Neuronal stem cell (in vitro differentiated cells): ENCODE measurements at regions not wholly inside any gene's neighbourhood (a gene's known extent, or its start where the extent isn't known, plus 50 kb on each side); places are given as distances from the start of the nearest gene placed in this dataset.
"Not testable (repeated sequence)": the region's sequence is repeated elsewhere in the genome, so short reads cannot be mapped to it uniquely, and the experiment has no call there.

ENCODE experiments used
- DNase-seq: peaks from one replicate; pipeline ENCODE4 v3.0.0-alpha.2; 2013; ENCODE audit warnings: low spot score
- H2AFZ ChIP-seq: one replicate; pipeline ENCODE4 v1.6.1; 2013; ENCODE audit warnings: mild to moderate bottlenecking, low read length, inconsistent platforms
- H2AK5ac ChIP-seq: 2 replicates; pipeline ENCODE4 v1.6.1; 2013; ENCODE audit warnings: low read depth, mild to moderate bottlenecking, inconsistent platforms, low read length, moderate library complexity, mixed read lengths
- H2BK120ac ChIP-seq: 2 replicates; pipeline ENCODE4 v1.6.1; 2013; ENCODE audit warnings: low read depth, mild to moderate bottlenecking, inconsistent platforms, low read length, moderate library complexity, mixed read lengths
- H2BK12ac ChIP-seq: one replicate; pipeline ENCODE4 v1.6.1; 2013; ENCODE audit warnings: low read length, inconsistent platforms
- H2BK15ac ChIP-seq: 2 replicates; pipeline ENCODE4 v1.6.1; 2013; ENCODE audit warnings: mild to moderate bottlenecking, low read length, inconsistent platforms, mixed read lengths
- H2BK5ac ChIP-seq: one replicate; pipeline ENCODE4 v1.6.1; 2013; ENCODE audit warnings: inconsistent platforms, mild to moderate bottlenecking, low read length, moderate library complexity
- H3K14ac ChIP-seq: one replicate; pipeline ENCODE4 v1.6.1; 2013; ENCODE audit warnings: low read length, inconsistent platforms
- H3K18ac ChIP-seq: 2 replicates; pipeline ENCODE4 v1.6.1; 2013; ENCODE audit warnings: low read length, inconsistent platforms
- H3K23ac ChIP-seq: 2 replicates; pipeline ENCODE4 v1.6.1; 2013; ENCODE audit warnings: low read depth, mild to moderate bottlenecking, mixed read lengths, low read length, inconsistent platforms; ENCODE audit not compliant: poor library complexity
- H3K27ac ChIP-seq: replicated peaks from 3 replicates; pipeline ENCODE4 v1.5.1; 2013; ENCODE audit warnings: low read length, inconsistent platforms
- H3K27me3 ChIP-seq, 3 experiments: 2 replicates each; pipeline ENCODE4 v1.6.1; 2013; ENCODE audit warnings: low read length in 3 of 3, mild to moderate bottlenecking in 2 of 3, inconsistent platforms in 1 of 3, low read depth in 1 of 3, mixed read lengths in 1 of 3, moderate library complexity in 1 of 3; ENCODE audit not compliant: control insufficient read depth in 3 of 3, insufficient read depth in 3 of 3
- H3K36me3 ChIP-seq, 2 donors: replicated peaks in 1 of 2; 2 replicates each; pipeline ENCODE4 v1.6.1; 2013; ENCODE audit warnings: low read length in 2 of 2; ENCODE audit not compliant: control insufficient read depth in 2 of 2, insufficient read depth in 2 of 2
- H3K4ac ChIP-seq: 2 replicates; pipeline ENCODE4 v1.6.1; 2013; ENCODE audit warnings: inconsistent platforms, mild to moderate bottlenecking, low read length, moderate library complexity
- H3K4me1 ChIP-seq, 2 donors: 1 replicate in 1 of 2; 2 replicates in 1 of 2; pipeline ENCODE4 v1.6.1; 2013; ENCODE audit warnings: low read length in 2 of 2, low read depth in 1 of 2; ENCODE audit not compliant: control insufficient read depth in 2 of 2, insufficient read depth in 1 of 2
- H3K4me2 ChIP-seq: one replicate; pipeline ENCODE4 v1.6.1; 2013; ENCODE audit warnings: mild to moderate bottlenecking, low read length, inconsistent platforms; ENCODE audit not compliant: insufficient read depth, poor library complexity, severe bottlenecking
- H3K4me3 ChIP-seq, 2 donors: 2 replicates each; pipeline ENCODE4 v1.5.1; 2013; ENCODE audit warnings: low read length in 2 of 2, mild to moderate bottlenecking in 2 of 2, inconsistent platforms in 1 of 2, moderate library complexity in 1 of 2
- H3K79me1 ChIP-seq: one replicate; pipeline ENCODE4 v1.6.1; 2013; ENCODE audit warnings: low read depth, mild to moderate bottlenecking, inconsistent platforms, low read length, moderate library complexity
- H3K9ac ChIP-seq: one replicate; pipeline ENCODE4 v1.6.1; 2013; ENCODE audit warnings: mild to moderate bottlenecking, low read depth, low read length, inconsistent platforms; ENCODE audit not compliant: poor library complexity
- H3K9me3 ChIP-seq, 2 donors: replicated peaks in 1 of 2; 2 replicates each; pipeline versions ENCODE3 to v1.6.1; 2013; ENCODE audit warnings: low read length in 2 of 2, mild to moderate bottlenecking in 2 of 2, inconsistent platforms in 1 of 2, low read depth in 1 of 2, mixed read lengths in 1 of 2, moderate library complexity in 1 of 2; ENCODE audit not compliant: control insufficient read depth in 2 of 2, insufficient read depth in 1 of 2
- H4K8ac ChIP-seq: one replicate; pipeline ENCODE4 v1.6.1; 2013; ENCODE audit warnings: low read depth, mild to moderate bottlenecking, inconsistent platforms, low read length, moderate library complexity
- H4K91ac ChIP-seq: one replicate; pipeline ENCODE4 v1.6.1; 2013; ENCODE audit warnings: low read length, low read depth, mild to moderate bottlenecking, inconsistent platforms; ENCODE audit not compliant: poor library complexity
- WGBS, 2 donors: extraction: QIAGEN DNeasy Blood & Tissue Kit; methylation state at CpG; one replicate each; pipeline ENCODE4 v1.1.7; 2013; ENCODE audit warnings: missing lambda C conversion rate in 2 of 2, mixed read lengths in 1 of 2; ENCODE audit not compliant: insufficient read length in 2 of 2, insufficient replicate concordance in 1 of 2; ENCODE audit errors: extremely low coverage in 2 of 2; 5-methylcytosine and 5-hydroxymethylcytosine counted together

DNA sequence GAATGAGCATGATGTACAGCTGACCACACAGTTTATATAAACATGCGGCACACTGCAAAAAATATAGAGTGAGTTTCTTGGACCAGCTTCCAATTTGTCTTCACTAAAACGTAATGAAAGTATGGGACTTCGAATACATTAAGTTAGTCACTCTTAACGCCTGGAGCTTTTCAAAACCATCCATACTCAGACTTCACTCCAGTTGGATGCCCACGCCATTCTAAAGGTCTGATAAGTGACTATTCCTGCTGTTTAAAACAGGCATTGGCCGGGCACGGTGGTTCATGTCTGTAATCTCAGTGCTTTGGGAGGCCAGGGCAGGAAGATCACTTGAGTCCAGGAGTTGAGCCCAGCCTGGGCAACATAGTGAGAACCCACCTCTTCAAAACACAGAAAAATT lies 84.6 kb downstream of the MYL12B start:
- H3K9ac ChIP-seq: no peak overlapping the region
- WGBS, 2 donors: no CpG with 5 or more reads among the region's 7 CpGs

DNA sequence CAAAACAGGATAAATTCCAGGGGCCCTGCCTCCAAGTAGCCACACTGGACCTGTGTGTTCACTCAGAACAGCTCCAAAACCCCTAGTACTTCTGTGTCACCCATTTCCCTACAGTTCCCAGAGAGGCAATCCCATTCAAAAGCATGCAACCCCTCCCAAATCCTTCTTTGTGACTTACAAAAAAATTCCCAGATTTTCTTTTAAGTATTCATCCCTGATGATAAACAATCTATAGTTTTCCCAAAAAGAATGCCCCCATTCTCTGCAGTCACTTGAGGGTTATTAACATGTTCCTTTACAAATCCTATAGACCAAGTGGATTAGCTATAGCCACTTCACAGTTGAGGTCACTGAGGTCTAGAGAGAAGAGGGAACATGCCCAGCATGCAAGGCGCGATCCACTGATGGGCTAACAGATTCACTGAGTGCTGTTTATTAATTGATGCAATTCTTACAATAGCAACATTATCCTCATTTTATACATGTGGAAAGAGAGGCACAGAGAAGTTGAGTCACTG lies 85.4 kb downstream of the MYL12B start:
- H3K4me2 ChIP-seq: no peak overlapping the region
- WGBS, 2 donors: no CpG with 5 or more reads among the region's 2 CpGs
- DNase-seq: peak; percentile 59

More for the DNA sequence above, 84.6 kb downstream of the MYL12B start:
- no peak overlapping the region for H3K27ac ChIP-seq
- no peak overlapping the region for H3K4me2 ChIP-seq
- H2AFZ ChIP-seq: no peak overlapping the region
- H4K8ac ChIP-seq: no peak overlapping the region
- H3K4me1 ChIP-seq: peaks cover 0 to 7% of the 10 kb centered on the region in 2 donors
- no peaks in the 10 kb centered on the region for H3K9me3 ChIP-seq
- no peak overlapping the region for H3K4me3 ChIP-seq
- no peak overlapping the region for H2BK5ac ChIP-seq
- no peak overlapping the region for H3K23ac ChIP-seq
- no peak overlapping the region for H2AK5ac ChIP-seq
- no peaks in the 10 kb centered on the region for H3K36me3 ChIP-seq
- no peak overlapping the region for H2BK15ac ChIP-seq
- H3K18ac ChIP-seq: no peak overlapping the region
- H3K27me3 ChIP-seq: peaks cover 0 to 8% (median 0%) of the 10 kb centered on the region in 3 experiments
- DNase-seq: no peak
- no peak overlapping the region for H3K14ac ChIP-seq
- H3K79me1 ChIP-seq: no peaks in the 10 kb centered on the region
- no peak overlapping the region for H2BK120ac ChIP-seq
- no peak overlapping the region for H3K4ac ChIP-seq
- no peak overlapping the region for H4K91ac ChIP-seq
- no peak overlapping the region for H2BK12ac ChIP-seq

DNA sequence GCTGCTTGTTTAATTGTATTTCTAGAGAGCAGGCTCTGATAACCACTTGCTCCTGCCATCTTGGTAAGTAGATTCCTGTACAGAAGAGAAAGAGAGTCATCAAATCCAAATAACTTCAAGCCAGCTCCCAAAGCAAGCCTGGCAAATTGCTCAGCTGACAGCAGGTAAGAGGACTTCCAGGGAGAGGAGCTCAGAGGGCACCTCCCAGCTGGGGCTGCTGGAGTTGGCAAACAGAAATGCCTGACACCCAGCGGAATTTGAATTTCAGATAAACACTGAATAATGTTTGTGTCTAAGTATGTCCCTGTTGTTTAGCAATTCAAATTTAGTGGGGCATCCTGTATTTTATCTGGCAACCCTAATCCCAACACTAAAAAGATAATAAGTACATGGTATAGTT lies 86.2 kb downstream of the MYL12B start:
- no peak overlapping the region for H3K23ac ChIP-seq
- peaks cover 0 to 7% of the 10 kb centered on the region in 2 donors for H3K4me1 ChIP-seq
- no peak overlapping the region for H4K8ac ChIP-seq
- no peak overlapping the region for H2BK15ac ChIP-seq
- H3K9ac ChIP-seq: no peak overlapping the region
- H2BK5ac ChIP-seq: no peak overlapping the region
- H2BK12ac ChIP-seq: no peak overlapping the region
- no peak overlapping the region for H2BK120ac ChIP-seq
- H3K27ac ChIP-seq: no peak overlapping the region
- H3K18ac ChIP-seq: no peak overlapping the region
- peaks cover 0 to 8% (median 0%) of the 10 kb centered on the region in 3 experiments for H3K27me3 ChIP-seq
- H3K4me3 ChIP-seq: no peak overlapping the region
- H3K14ac ChIP-seq: no peak overlapping the region
- H3K36me3 ChIP-seq: no peaks in the 10 kb centered on the region
- no peak overlapping the region for H4K91ac ChIP-seq
- no peak overlapping the region for H3K4ac ChIP-seq
- no peaks in the 10 kb centered on the region for H3K79me1 ChIP-seq
- no CpG with 5 or more reads among the region's 1 CpG for WGBS, 2 donors
- DNase-seq: no peak
- H3K9me3 ChIP-seq: no peaks in the 10 kb centered on the region
- H3K4me2 ChIP-seq: no peak overlapping the region
- no peak overlapping the region for H2AFZ ChIP-seq
- no peak overlapping the region for H2AK5ac ChIP-seq

More for the DNA sequence above, 85.4 kb downstream of the MYL12B start:
- H3K4me3 ChIP-seq: no peak overlapping the region
- H3K4me1 ChIP-seq: peaks cover 0 to 7% of the 10 kb centered on the region in 2 donors
- H3K27me3 ChIP-seq: peaks cover 0 to 8% (median 0%) of the 10 kb centered on the region in 3 experiments
- no peak overlapping the region for H2BK120ac ChIP-seq
- no peak overlapping the region for H2BK5ac ChIP-seq
- H4K8ac ChIP-seq: no peak overlapping the region
- H2BK12ac ChIP-seq: no peak overlapping the region
- no peaks in the 10 kb centered on the region for H3K9me3 ChIP-seq
- H3K14ac ChIP-seq: no peak overlapping the region
- H3K27ac ChIP-seq: no peak overlapping the region
- no peak overlapping the region for H2AFZ ChIP-seq
- no peak overlapping the region for H3K23ac ChIP-seq
- H4K91ac ChIP-seq: no peak overlapping the region
- H3K79me1 ChIP-seq: no peaks in the 10 kb centered on the region
- no peak overlapping the region for H3K9ac ChIP-seq
- no peak overlapping the region for H2AK5ac ChIP-seq
- no peak overlapping the region for H3K4ac ChIP-seq
- H3K18ac ChIP-seq: no peak overlapping the region
- H2BK15ac ChIP-seq: no peak overlapping the region
- no peaks in the 10 kb centered on the region for H3K36me3 ChIP-seq

DNA sequence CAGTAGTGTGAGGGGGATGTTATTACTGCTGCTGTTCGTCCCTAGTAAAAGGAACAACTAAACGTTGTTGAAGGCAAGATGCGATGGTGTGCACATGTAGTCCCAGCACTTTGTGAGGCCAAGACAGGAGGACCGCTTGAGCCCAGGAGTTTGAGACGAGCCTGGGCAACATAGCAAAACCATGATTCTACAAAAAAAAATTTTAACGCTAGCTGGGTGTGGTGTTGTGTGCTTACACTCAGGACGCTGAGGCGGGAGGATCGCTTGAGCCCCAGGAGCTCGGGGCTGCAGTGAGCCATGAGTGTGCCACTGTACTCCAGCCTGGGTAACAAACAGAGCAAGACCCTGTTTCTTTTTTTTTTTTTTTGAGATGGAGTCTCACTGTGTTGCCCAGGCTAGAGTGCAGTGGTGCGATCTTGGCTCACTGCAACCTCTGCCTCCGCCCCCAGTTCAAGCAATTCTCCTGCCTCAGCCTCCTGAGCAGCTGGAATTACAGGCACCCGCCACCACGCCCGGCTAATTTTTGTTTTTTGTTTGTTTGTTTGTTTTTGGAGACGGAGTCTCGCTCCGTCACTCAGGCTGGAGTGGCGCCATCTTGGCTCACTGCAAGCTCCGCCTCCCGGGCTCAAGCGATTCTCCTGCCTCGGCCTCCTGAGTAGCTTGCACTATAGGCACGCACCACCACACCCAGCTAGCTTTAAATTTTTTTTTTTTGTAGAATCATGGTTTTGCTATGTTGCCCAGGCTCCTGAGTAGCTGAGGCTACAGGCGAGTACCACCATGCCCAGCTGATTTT lies 87.3 kb downstream of the MYL12B start:
- not testable (repeated sequence) for H4K8ac ChIP-seq, H2BK5ac ChIP-seq, H3K27me3 ChIP-seq, H3K79me1 ChIP-seq, H3K4me1 ChIP-seq, H2BK15ac ChIP-seq, H3K36me3 ChIP-seq, H3K23ac ChIP-seq, H2AFZ ChIP-seq, H3K9me3 ChIP-seq, H2AK5ac ChIP-seq, H2BK120ac ChIP-seq, H3K4me3 ChIP-seq, H2BK12ac ChIP-seq, H3K4ac ChIP-seq, H3K4me2 ChIP-seq, H4K91ac ChIP-seq, H3K9ac ChIP-seq, H3K27ac ChIP-seq, H3K14ac ChIP-seq, H3K18ac ChIP-seq, DNase-seq
- no CpG with 5 or more reads among the region's 25 CpGs for WGBS, 2 donors
